ENCODE measurements at regions not wholly inside any gene's neighbourhood (a gene's known extent, or its start where the extent isn't known, plus 50 kb on each side); places are given as distances from the start of the nearest gene placed in this dataset.

- TF ChIP-seq CTCF (IDR thresholded peaks at IDR 0.05): no peak
- TF ChIP-seq POLR2A (IDR thresholded peaks at IDR 0.05): no peak
These were observed 2127.3 kb downstream of the PCDH7 start for GRCh38 chr4:32847461-32847860.

Measured in adrenal gland (tissue), 5 donors.